KMS-11 (cell line): ENCODE measurements at regions not wholly inside any gene's neighbourhood (a gene's known extent, or its start where the extent isn't known, plus 50 kb on each side); places are given as distances from the start of the nearest gene placed in this dataset.

Experiments used
- H2AFZ ChIP-seq: fragments of 200-600 bp; sonication (generic); 2 replicates; pipeline ENCODE4 v1.6.1; 2016; ENCODE audit warnings: antibody characterized with exemption, mixed run types, low read depth
- H3K27ac ChIP-seq: fragments of 200-600 bp; sonication (generic); 2 replicates; pipeline ENCODE4 v1.6.1; 2016; ENCODE audit warnings: mild to moderate bottlenecking, mixed run types
- H3K27me3 ChIP-seq: fragments of 200-600 bp; sonication (generic); 2 replicates; pipeline ENCODE4 v1.6.1; 2017; ENCODE audit warnings: mild to moderate bottlenecking, low read depth, mixed run types, moderate library complexity; ENCODE audit not compliant: insufficient read depth
- H3K36me3 ChIP-seq: fragments of 200-600 bp; sonication (generic); 2 replicates; pipeline ENCODE4 v1.6.1; 2017; ENCODE audit warnings: mild to moderate bottlenecking, mixed run types; ENCODE audit not compliant: insufficient read depth
- H3K4me1 ChIP-seq: fragments of 200-600 bp; sonication (generic); 2 replicates; pipeline ENCODE4 v1.6.1; 2016; ENCODE audit warnings: mild to moderate bottlenecking, low read depth, mixed run types; ENCODE audit not compliant: poor library complexity, severe bottlenecking
- H3K4me2 ChIP-seq: fragments of 200-600 bp; sonication (generic); 2 replicates; pipeline ENCODE4 v1.7.0; 2016; ENCODE audit warnings: mild to moderate bottlenecking, mixed run types
- H3K4me3 ChIP-seq: fragments of 200-600 bp; sonication (generic); IDR thresholded peaks from 2 replicates; pipeline ENCODE4 v1.6.1; 2017; ENCODE audit warnings: low read depth, low read length, mixed read lengths; ENCODE audit not compliant: insufficient read depth
- H3K79me2 ChIP-seq: fragments of 200-600 bp; sonication (generic); 2 replicates; pipeline ENCODE4 v1.6.1; 2016; ENCODE audit warnings: low read depth, mixed run types; ENCODE audit not compliant: insufficient read depth
- H3K9ac ChIP-seq: fragments of 200-600 bp; sonication (generic); 2 replicates; pipeline ENCODE4 v1.6.1; 2016; ENCODE audit warnings: mild to moderate bottlenecking, mixed run types
- H4K20me1 ChIP-seq: fragments of 200-600 bp; sonication (generic); 2 replicates; pipeline ENCODE4 v1.6.1; 2016; ENCODE audit warnings: mild to moderate bottlenecking, mixed run types; ENCODE audit not compliant: insufficient read depth
- CTCF ChIP-seq: fragments of 200-600 bp; sonication (generic); conservative IDR thresholded peaks from 2 replicates; pipeline ENCODE4 v1.6.1; 2017; ENCODE audit warnings: low read depth, mild to moderate bottlenecking, antibody characterized with exemption, low read length, moderate library complexity, mixed read lengths

GRCh38 chr10:123398180-123398591 lies 244.0 kb downstream of the BUB3 start:
- Histone ChIP-seq H3K79me2 (no peaks in the 10 kb centered on the region), H3K9ac (peak overlapping the region; percentile 76; the same call in 1 of the 2 replicates), H2AFZ (no peak overlapping the region), H3K27me3 (no peaks in the 10 kb centered on the region), H3K4me1 (peaks cover 90% of the 10 kb centered on the region), H3K4me2 (peak overlapping the region; percentile 81), H3K36me3 (no peaks in the 10 kb centered on the region), H3K4me3 (no peak overlapping the region), H3K27ac (peak overlapping the region; percentile 100), H4K20me1 (no peaks in the 10 kb centered on the region)
- TF ChIP-seq CTCF: no peak

- TF ChIP-seq CTCF: no peak
- Histone ChIP-seq H3K27ac (peak overlapping the region; percentile 100), H3K4me1 (peaks cover 94% of the 10 kb centered on the region), H3K79me2 (no peaks in the 10 kb centered on the region), H3K9ac (peak overlapping the region; percentile 76), H3K27me3 (no peaks in the 10 kb centered on the region), H2AFZ (peak overlapping the region; percentile 56; the same call in 1 of the 2 replicates), H3K36me3 (no peaks in the 10 kb centered on the region), H4K20me1 (no peaks in the 10 kb centered on the region), H3K4me2 (peak overlapping the region; percentile 81), H3K4me3 (no peak overlapping the region)
Measured at GRCh38 chr10:123398756-123399155, 244.6 kb downstream of the BUB3 start.

GRCh38 chr10:123399276-123399839 lies 245.2 kb downstream of the BUB3 start:
- no peak for TF ChIP-seq CTCF
- Histone ChIP-seq H3K9ac (peak overlapping the region; percentile 76), H3K27ac (peak overlapping the region; percentile 100), H3K79me2 (no peaks in the 10 kb centered on the region), H3K4me1 (peaks cover 95% of the 10 kb centered on the region), H2AFZ (peak overlapping the region; percentile 56; the same call in 1 of the 2 replicates), H3K27me3 (no peaks in the 10 kb centered on the region), H3K4me2 (peak overlapping the region; percentile 81), H3K4me3 (no peak overlapping the region), H3K36me3 (no peaks in the 10 kb centered on the region), H4K20me1 (no peaks in the 10 kb centered on the region)

- TF ChIP-seq CTCF: no peak
- H3K9ac ChIP-seq: peak overlapping the region; percentile 27; the same call in 1 of the 2 replicates
Measured at GRCh38 chr10:123402021-123402420, 247.8 kb downstream of the BUB3 start.

More at GRCh38 chr10:123402021-123402420, 247.8 kb downstream of the BUB3 start:
- peak overlapping the region; percentile 43 for H3K4me2 ChIP-seq
- no peak overlapping the region for H3K4me3 ChIP-seq
- no peaks in the 10 kb centered on the region for H3K79me2 ChIP-seq
- no peaks in the 10 kb centered on the region for H3K36me3 ChIP-seq
- H4K20me1 ChIP-seq: no peaks in the 10 kb centered on the region
- peak overlapping the region; percentile 66 for H3K27ac ChIP-seq
- no peaks in the 10 kb centered on the region for H3K27me3 ChIP-seq
- peaks cover 71% of the 10 kb centered on the region for H3K4me1 ChIP-seq
- H2AFZ ChIP-seq: peak overlapping the region; percentile 27
